Upper lobe of left lung (tissue), 4 donors: ENCODE measurements at regions not wholly inside any gene's neighbourhood (a gene's known extent, or its start where the extent isn't known, plus 50 kb on each side); places are given as distances from the start of the nearest gene placed in this dataset.

Experiments
- CTCF ChIP-seq, 6 experiments: fragments of 450-650 bp in 4 of 6; fragments of 200-600 bp in 2 of 6; sonication (generic) in 2 of 6; IDR thresholded peaks; one replicate each; pipeline ENCODE4 v1.5.1; 2016 to 2019; ENCODE audit warnings: antibody characterized with exemption in 6 of 6
- POLR2A ChIP-seq, 4 donors: fragments of 450-650 bp; IDR thresholded peaks; one replicate each; pipeline ENCODE4 v1.5.1; 2016 to 2017; ENCODE audit warnings: antibody characterized with exemption in 4 of 4, mild to moderate bottlenecking in 2 of 4
- POLR2AphosphoS5 ChIP-seq, 2 donors: sonication (generic); formaldehyde crosslinking; IDR thresholded peaks; one replicate each; pipeline ENCODE4 v1.5.1; 2017; ENCODE audit warnings: antibody characterized with exemption in 2 of 2

DNA sequence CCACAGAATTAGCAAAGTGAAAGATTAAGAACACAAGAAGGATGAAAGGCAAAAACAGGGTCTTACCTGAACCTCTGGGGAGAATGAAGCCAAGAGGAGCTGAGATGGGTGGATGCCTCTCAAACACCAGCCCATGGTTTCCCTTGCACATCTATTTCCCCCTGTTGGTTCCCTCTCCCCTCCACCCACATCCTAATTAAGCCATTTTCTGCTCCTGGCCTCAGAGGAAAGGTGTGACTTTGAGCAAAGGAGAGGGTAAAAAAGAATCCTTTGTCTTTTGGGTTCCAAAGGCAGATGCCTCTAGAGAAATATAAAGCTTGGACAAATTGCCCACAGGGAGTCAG, 214.9 kb downstream of the RAP2A start:
- TF ChIP-seq POLR2A (IDR thresholded peaks at IDR 0.05) (no peak), CTCF (IDR thresholded peaks at IDR 0.05) (no peak), POLR2AphosphoS5 (IDR thresholded peaks at IDR 0.05) (no peak)
